Spleen (tissue), 7 donors: ENCODE measurements at regions not wholly inside any gene's neighbourhood (a gene's known extent, or its start where the extent isn't known, plus 50 kb on each side); places are given as distances from the start of the nearest gene placed in this dataset.

ENCODE experiments used
- POLR2A ChIP-seq, 3 donors: fragments of 450-650 bp; IDR thresholded peaks; one replicate each; pipeline ENCODE4 v1.5.1; 2017; ENCODE audit warnings: antibody characterized with exemption in 3 of 3, mild to moderate bottlenecking in 1 of 3
- POLR2AphosphoS5 ChIP-seq, 3 donors: sonication (generic); formaldehyde crosslinking; IDR thresholded peaks; one replicate each; pipeline ENCODE4 v1.5.1; 2017; ENCODE audit warnings: antibody characterized with exemption in 3 of 3
- TF ChIP-seq, protein P1 (sequence below), 11 experiments: fragments of 200-600 bp in 7 of 11; fragments of 450-650 bp in 4 of 11; sonication (generic) in 4 of 11; IDR thresholded peaks in 8 of 11; conservative IDR thresholded peaks in 3 of 11; 1 replicate in 7 of 11; 2 replicates in 4 of 11; pipeline versions ENCODE4 v1.4.0 to v1.8.0; 2016 to 2021; ENCODE audit warnings: antibody characterized with exemption in 11 of 11, inconsistent platforms in 4 of 11, mild to moderate bottlenecking in 1 of 11
- donor health status: DM: no; HTN: no; CAD: no; lungs with moderate emphysema.
- donor health status: DM: no; HTN: no; CAD: no.
- donor health status: DM: no; HTN: no; CAD: no.

DNA sequence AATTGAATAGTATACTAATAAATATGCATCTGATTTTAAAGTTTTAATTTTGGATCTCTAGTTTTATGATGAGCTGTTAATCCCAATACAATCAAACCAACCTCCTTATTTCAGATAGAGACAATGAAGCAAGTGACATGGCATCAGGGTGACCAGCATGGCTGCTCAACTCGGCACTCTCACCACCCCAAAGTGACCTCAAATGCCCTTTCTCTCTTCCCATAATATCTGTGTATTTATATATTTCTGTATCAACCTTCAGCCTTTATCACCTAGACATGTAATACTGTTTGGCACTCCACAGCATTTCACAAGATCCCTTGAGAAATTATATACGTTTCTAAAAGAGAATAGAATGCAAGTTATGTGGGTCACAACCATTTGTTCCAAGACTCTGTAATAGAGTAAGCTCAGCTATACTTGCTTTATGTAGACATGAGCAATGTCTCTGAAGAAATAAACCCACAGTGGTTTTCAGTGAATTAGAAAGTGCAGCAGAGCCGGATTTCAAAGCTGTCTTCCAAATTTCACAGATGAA is 1623.2 kb upstream of the PABPC4L start:
- TF ChIP-seq POLR2AphosphoS5 (IDR thresholded peaks at IDR 0.05) (no peak), POLR2A (IDR thresholded peaks at IDR 0.05) (no peak)
- TF ChIP-seq, protein P1, sequence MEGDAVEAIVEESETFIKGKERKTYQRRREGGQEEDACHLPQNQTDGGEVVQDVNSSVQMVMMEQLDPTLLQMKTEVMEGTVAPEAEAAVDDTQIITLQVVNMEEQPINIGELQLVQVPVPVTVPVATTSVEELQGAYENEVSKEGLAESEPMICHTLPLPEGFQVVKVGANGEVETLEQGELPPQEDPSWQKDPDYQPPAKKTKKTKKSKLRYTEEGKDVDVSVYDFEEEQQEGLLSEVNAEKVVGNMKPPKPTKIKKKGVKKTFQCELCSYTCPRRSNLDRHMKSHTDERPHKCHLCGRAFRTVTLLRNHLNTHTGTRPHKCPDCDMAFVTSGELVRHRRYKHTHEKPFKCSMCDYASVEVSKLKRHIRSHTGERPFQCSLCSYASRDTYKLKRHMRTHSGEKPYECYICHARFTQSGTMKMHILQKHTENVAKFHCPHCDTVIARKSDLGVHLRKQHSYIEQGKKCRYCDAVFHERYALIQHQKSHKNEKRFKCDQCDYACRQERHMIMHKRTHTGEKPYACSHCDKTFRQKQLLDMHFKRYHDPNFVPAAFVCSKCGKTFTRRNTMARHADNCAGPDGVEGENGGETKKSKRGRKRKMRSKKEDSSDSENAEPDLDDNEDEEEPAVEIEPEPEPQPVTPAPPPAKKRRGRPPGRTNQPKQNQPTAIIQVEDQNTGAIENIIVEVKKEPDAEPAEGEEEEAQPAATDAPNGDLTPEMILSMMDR (IDR thresholded peaks at IDR 0.05 in 8 of 11, conservative IDR thresholded peaks at IDR 0.05 in 3 of 11) = no peak
